ENCODE measurements at regions not wholly inside any gene's neighbourhood (a gene's known extent, or its start where the extent isn't known, plus 50 kb on each side); places are given as distances from the start of the nearest gene placed in this dataset.

- Histone ChIP-seq H3K27me3 (replicated peaks in 1 of 7) (no peaks in the 10 kb centered on the region), H3K36me3 (no peaks in the 10 kb centered on the region), H3K4me3 (no peak overlapping the region), H3K4me1 (no peaks in the 10 kb centered on the region), H3K9me3 (no peaks in the 10 kb centered on the region), H3K27ac (peak overlapping the region in 4 of 8 donors; percentile 13 to 58 (median 47))
- TF ChIP-seq POLR2AphosphoS5 (IDR thresholded peaks at IDR 0.05), result peak in 1 of 3 donors; percentile 15
- no peak for TF ChIP-seq CTCF (IDR thresholded peaks at IDR 0.05 in 8 of 11, conservative IDR thresholded peaks at IDR 0.05 in 3 of 11)
- no peak for DNase-seq
- 53 to 87% (median 67%) methylated on average over 6 to 9 of the region's 9 CpGs for WGBS, 5 donors
- intact Hi-C loops (cut with DNase I; ENCODE audit: low total_unique reads), result no loop called here
Measured at GRCh38 chrX:147376601-147377422, 534.9 kb upstream of the FMR1 start.

- intact Hi-C loops (cut with DNase I; ENCODE audit: low total_unique reads), result no loop called here
- DNase-seq, result no peak
- Histone ChIP-seq H3K4me1 (no peaks in the 10 kb centered on the region), H3K36me3 (no peaks in the 10 kb centered on the region), H3K9me3 (no peaks in the 10 kb centered on the region), H3K27me3 (replicated peaks in 1 of 7) (no peaks in the 10 kb centered on the region), H3K27ac (no peak overlapping the region), H3K4me3 (no peak overlapping the region)
- 46 to 67% (median 58%) methylated on average over 2 of the region's 2 CpGs for WGBS, 5 donors
- TF ChIP-seq CTCF (IDR thresholded peaks at IDR 0.05 in 8 of 11, conservative IDR thresholded peaks at IDR 0.05 in 3 of 11) (no peak), POLR2AphosphoS5 (IDR thresholded peaks at IDR 0.05) (no peak), POLR2A (IDR thresholded peaks at IDR 0.05) (no peak)
Measured at GRCh38 chrX:147364896-147365295, 546.8 kb upstream of the FMR1 start.

GRCh38 chrX:147351644-147352043 lies 537.1 kb upstream of the CXorf51A start:
- Histone ChIP-seq H3K27ac (no peak overlapping the region), H3K9me3 (peaks cover 0 to 29% (median 5%) of the 10 kb centered on the region in 8 donors), H3K27me3 (replicated peaks in 1 of 7) (no peaks in the 10 kb centered on the region), H3K36me3 (no peaks in the 10 kb centered on the region), H3K4me1 (no peaks in the 10 kb centered on the region), H3K4me3 (no peak overlapping the region)
- WGBS, 5 donors, result 73 to 93% (median 76%) methylated on average over 3 of the region's 3 CpGs
- DNase-seq, result no peak
- TF ChIP-seq CTCF (IDR thresholded peaks at IDR 0.05 in 8 of 11, conservative IDR thresholded peaks at IDR 0.05 in 3 of 11), result no peak
- TF ChIP-seq POLR2A (IDR thresholded peaks at IDR 0.05), result no peak
- TF ChIP-seq POLR2AphosphoS5 (IDR thresholded peaks at IDR 0.05), result no peak
- intact Hi-C loops (cut with DNase I; ENCODE audit: low total_unique reads), result no loop called here

GRCh38 chrX:147343467-147343866 lies 528.9 kb upstream of the CXorf51A start:
- Histone ChIP-seq H3K27ac (no peak overlapping the region), H3K36me3 (no peaks in the 10 kb centered on the region), H3K4me3 (no peak overlapping the region), H3K27me3 (replicated peaks in 1 of 7) (no peaks in the 10 kb centered on the region), H3K4me1 (no peaks in the 10 kb centered on the region), H3K9me3 (peaks cover 0 to 4% (median 0%) of the 10 kb centered on the region in 8 donors)
- TF ChIP-seq POLR2A (IDR thresholded peaks at IDR 0.05) (no peak), POLR2AphosphoS5 (IDR thresholded peaks at IDR 0.05) (no peak), CTCF (IDR thresholded peaks at IDR 0.05 in 8 of 11, conservative IDR thresholded peaks at IDR 0.05 in 3 of 11) (no peak)
- intact Hi-C loops (cut with DNase I; ENCODE audit: low total_unique reads), result no loop called here
- WGBS, 5 donors, result 77 to 82% (median 79%) methylated on average over 6 of the region's 6 CpGs
- DNase-seq, result no peak

Measured in spleen (tissue), 11 donors.